ENCODE measurements at regions not wholly inside any gene's neighbourhood (a gene's known extent, or its start where the extent isn't known, plus 50 kb on each side); places are given as distances from the start of the nearest gene placed in this dataset.

GRCh38 chr6:3646616-3647362, 104.7 kb downstream of the PXDC1 start:
- H3K27ac ChIP-seq: no peak overlapping the region
- ChIA-PET CTCF (no interaction called here), POLR2A (ENCODE audit: low non-redundant PET) (no interaction called here)
- no peak for TF ChIP-seq CTCF (conservative IDR thresholded peaks at IDR 0.05; ENCODE audit: low read depth)
- DNase-seq (ENCODE audit: low spot score): no peak

GRCh38 chr6:3644739-3645012, 106.8 kb downstream of the PXDC1 start:
- DNase-seq (ENCODE audit: low spot score): no peak

GRCh38 chr6:3643921-3644738, 107.4 kb downstream of the PXDC1 start:
- no peak overlapping the region for H3K27ac ChIP-seq
- ChIA-PET POLR2A (ENCODE audit: low non-redundant PET) (no interaction called here), CTCF (no interaction called here)
- DNase-seq (ENCODE audit: low spot score): no peak
- TF ChIP-seq CTCF (conservative IDR thresholded peaks at IDR 0.05; ENCODE audit: low read depth): no peak

More at GRCh38 chr6:3644739-3645012, 106.8 kb downstream of the PXDC1 start:
- CTCF ChIA-PET: interaction anchor here (0.6 kb wide), 1 partner anchor 14 kb away, joined by 3 read pairs; no protein-coding TSS in a partner anchor
- no peak for TF ChIP-seq CTCF (conservative IDR thresholded peaks at IDR 0.05; ENCODE audit: low read depth)
- no peak overlapping the region for H3K27ac ChIP-seq
- POLR2A ChIA-PET (ENCODE audit: low non-redundant PET): no interaction called here

GRCh38 chr6:3640868-3641267, 110.6 kb downstream of the PXDC1 start:
- no peak for TF ChIP-seq CTCF (conservative IDR thresholded peaks at IDR 0.05; ENCODE audit: low read depth)
- ChIA-PET POLR2A (ENCODE audit: low non-redundant PET) (no interaction called here), CTCF (interaction anchor here (0.7 kb wide), 2 partner anchors 8 to 60 kb away, joined by 3 to 6 read pairs; no protein-coding TSS in a partner anchor)
- H3K27ac ChIP-seq: no peak overlapping the region
- no peak for DNase-seq (ENCODE audit: low spot score)

GRCh38 chr6:3638662-3639061, 112.9 kb downstream of the PXDC1 start:
- no peak for TF ChIP-seq CTCF (conservative IDR thresholded peaks at IDR 0.05; ENCODE audit: low read depth)
- ChIA-PET CTCF (interaction anchor here (0.6 kb wide), 1 partner anchor 28 kb away, joined by 3 read pairs; no protein-coding TSS in a partner anchor), POLR2A (ENCODE audit: low non-redundant PET) (no interaction called here)
- DNase-seq (ENCODE audit: low spot score): no peak
- H3K27ac ChIP-seq: no peak overlapping the region

- no peak overlapping the region for H3K27ac ChIP-seq
- no peak for DNase-seq (ENCODE audit: low spot score)
- ChIA-PET CTCF (interaction anchor here (0.7 kb wide), 1 partner anchor 39 kb away, joined by 3 read pairs; no protein-coding TSS in a partner anchor), POLR2A (ENCODE audit: low non-redundant PET) (no interaction called here)
- no peak for TF ChIP-seq CTCF (conservative IDR thresholded peaks at IDR 0.05; ENCODE audit: low read depth)
These were observed 115.5 kb downstream of the PXDC1 start for GRCh38 chr6:3636060-3636459.

Data from RWPE1 (cell line).